HEK293 (cell line): ENCODE measurements at regions not wholly inside any gene's neighbourhood (a gene's known extent, or its start where the extent isn't known, plus 50 kb on each side); places are given as distances from the start of the nearest gene placed in this dataset.

Experiments
- CTCF ChIA-PET: fragments of 350-600 bp; formaldehyde crosslinking; extraction: SDS; loops from one replicate; lab custom pipeline; 2021; ENCODE audit warnings: antibody characterized with exemption; lab: Yijun Ruan, JAX
- POLR2A ChIA-PET: fragments of 300-600 bp; formaldehyde crosslinking; extraction: SDS; loops from one replicate; lab custom pipeline; 2020; ENCODE audit warnings: antibody characterized with exemption, inconsistent platforms; lab: Yijun Ruan, JAX
- H3K27ac ChIP-seq: fragments of 200-500 bp; sonication (Bioruptor generic); 2 replicates; pipeline ENCODE4 v1.5.1; 2014; ENCODE audit warnings: low read depth, low read length, control low read depth, inconsistent platforms; ENCODE audit errors: extremely low read depth
- H3K36me3 ChIP-seq, 2 experiments: fragments of 200-500 bp in 1 of 2; sonication (Bioruptor generic) in 1 of 2; 1 replicate in 1 of 2; 2 replicates in 1 of 2; pipeline ENCODE4 v1.5.1; 2014 to 2017; ENCODE audit warnings: inconsistent platforms in 2 of 2, low read length in 2 of 2; ENCODE audit not compliant: control insufficient read depth in 2 of 2, insufficient read depth in 1 of 2
- H3K4me1 ChIP-seq: fragments of 200-500 bp; sonication (Bioruptor generic); 2 replicates; pipeline ENCODE4 v1.5.1; 2014; ENCODE audit warnings: mild to moderate bottlenecking, low read length, inconsistent platforms; ENCODE audit not compliant: control insufficient read depth, insufficient read depth
- H3K4me3 ChIP-seq: 2 replicates; pipeline ENCODE4 v1.5.1; 2011; ENCODE audit warnings: low read depth, mild to moderate bottlenecking, control low read depth, low read length, moderate library complexity
- H3K9me3 ChIP-seq: fragments of 200-500 bp; sonication (Bioruptor generic); 2 replicates; pipeline ENCODE4 v1.5.1; 2014; ENCODE audit warnings: low read depth, low read length, inconsistent platforms; ENCODE audit not compliant: control insufficient read depth, insufficient read depth
- OVOL3 ChIP-seq: fragments of 450-650 bp; formaldehyde crosslinking; IDR thresholded peaks from 2 replicates; pipeline ENCODE4 v1.5.1; 2016; ENCODE audit warnings: missing biosample characterization, missing genetic modification characterization
- REPIN1 ChIP-seq: fragments of 450-650 bp; formaldehyde crosslinking; IDR thresholded peaks from 2 replicates; pipeline ENCODE4 v1.5.1; 2017; ENCODE audit warnings: missing biosample characterization, missing genetic modification characterization, low read depth
- ZBTB26 ChIP-seq: fragments of 450-650 bp; formaldehyde crosslinking; optimal IDR thresholded peaks from 2 replicates; pipeline ENCODE3; 2016; ENCODE audit warnings: missing biosample characterization, mild to moderate bottlenecking, missing genetic modification characterization
- ZBTB6 ChIP-seq: fragments of 450-650 bp; formaldehyde crosslinking; IDR thresholded peaks from 2 replicates; pipeline ENCODE4 v1.5.1; 2017; ENCODE audit warnings: missing biosample characterization, missing genetic modification characterization
- ZIC2 ChIP-seq: fragments of 450-650 bp; formaldehyde crosslinking; IDR thresholded peaks from 2 replicates; pipeline ENCODE4 v1.5.1; 2016; ENCODE audit warnings: missing biosample characterization, missing genetic modification characterization
- ZNF10 ChIP-seq: fragments of 450-650 bp; formaldehyde crosslinking; IDR thresholded peaks from 2 replicates; pipeline ENCODE4 v1.5.1; 2017; ENCODE audit warnings: missing biosample characterization, missing genetic modification characterization
- ZNF114 ChIP-seq: fragments of 450-650 bp; formaldehyde crosslinking; IDR thresholded peaks from 2 replicates; pipeline ENCODE4 v1.5.0; 2017; ENCODE audit warnings: missing biosample characterization, missing genetic modification characterization
- ZNF146 ChIP-seq: fragments of 450-650 bp; formaldehyde crosslinking; IDR thresholded peaks from 2 replicates; pipeline ENCODE4 v1.5.1; 2016; ENCODE audit warnings: missing biosample characterization, missing genetic modification characterization
- ZNF155 ChIP-seq: fragments of 450-650 bp; formaldehyde crosslinking; IDR thresholded peaks from 2 replicates; pipeline ENCODE4 v1.5.1; 2016; ENCODE audit warnings: missing biosample characterization, missing genetic modification characterization
- ZNF184 ChIP-seq: fragments of 450-650 bp; IDR thresholded peaks from 2 replicates; pipeline ENCODE4 v1.5.1; 2018; ENCODE audit warnings: missing biosample characterization, mild to moderate bottlenecking, missing genetic modification characterization
- ZNF280D ChIP-seq: fragments of 450-650 bp; formaldehyde crosslinking; IDR thresholded peaks from 2 replicates; pipeline ENCODE4 v1.5.1; 2016; ENCODE audit warnings: missing biosample characterization, missing genetic modification characterization
- ZNF366 ChIP-seq: fragments of 450-650 bp; formaldehyde crosslinking; conservative IDR thresholded peaks from 2 replicates; pipeline ENCODE4 v1.5.1; 2016; ENCODE audit warnings: missing biosample characterization, missing genetic modification characterization
- ZNF394 ChIP-seq: fragments of 450-650 bp; formaldehyde crosslinking; IDR thresholded peaks from 2 replicates; pipeline ENCODE4 v1.5.1; 2016; ENCODE audit warnings: missing biosample characterization, missing genetic modification characterization, mild to moderate bottlenecking, moderate library complexity, borderline replicate concordance
- ZNF48 ChIP-seq: fragments of 450-650 bp; formaldehyde crosslinking; IDR thresholded peaks from 2 replicates; pipeline ENCODE4 v1.5.1; 2016; ENCODE audit warnings: missing biosample characterization, missing genetic modification characterization
- ZNF549 ChIP-seq: fragments of 450-650 bp; IDR thresholded peaks from 2 replicates; pipeline ENCODE4 v1.5.1; 2018; ENCODE audit warnings: missing biosample characterization, missing genetic modification characterization, mild to moderate bottlenecking, inconsistent platforms, moderate library complexity
- ZNF561 ChIP-seq: fragments of 450-650 bp; IDR thresholded peaks from 2 replicates; pipeline ENCODE4 v1.5.1; 2018; ENCODE audit warnings: missing biosample characterization, missing genetic modification characterization, borderline replicate concordance
- ZNF571 ChIP-seq: fragments of 450-650 bp; formaldehyde crosslinking; IDR thresholded peaks from 2 replicates; pipeline ENCODE4 v1.5.0; 2017; ENCODE audit warnings: missing biosample characterization, missing genetic modification characterization
- ZNF677 ChIP-seq: fragments of 450-650 bp; IDR thresholded peaks from 2 replicates; pipeline ENCODE4 v1.5.0; 2018; ENCODE audit warnings: missing biosample characterization, mild to moderate bottlenecking, missing genetic modification characterization, moderate library complexity
- ZNF704 ChIP-seq: fragments of 450-650 bp; formaldehyde crosslinking; IDR thresholded peaks from 2 replicates; pipeline ENCODE4 v1.5.1; 2016; ENCODE audit warnings: missing biosample characterization, missing genetic modification characterization
- ZNF830 ChIP-seq: fragments of 450-650 bp; IDR thresholded peaks from 2 replicates; pipeline ENCODE4 v1.5.0; 2018; ENCODE audit warnings: missing biosample characterization, missing genetic modification characterization, low read depth, mild to moderate bottlenecking, moderate library complexity
- ZNF837 ChIP-seq: fragments of 450-650 bp; formaldehyde crosslinking; IDR thresholded peaks from 2 replicates; pipeline ENCODE4 v1.5.1; 2016; ENCODE audit warnings: missing biosample characterization, missing genetic modification characterization
- ZSCAN23 ChIP-seq: fragments of 450-650 bp; formaldehyde crosslinking; IDR thresholded peaks from 2 replicates; pipeline ENCODE4 v1.5.1; 2016; ENCODE audit warnings: missing biosample characterization, missing genetic modification characterization
- TF ChIP-seq, protein P1 (sequence below): fragments of 450-650 bp; formaldehyde crosslinking; IDR thresholded peaks from 2 replicates; pipeline ENCODE4 v1.5.1; 2016; ENCODE audit warnings: missing biosample characterization, missing genetic modification characterization
- TF ChIP-seq, protein P2 (sequence below): fragments of 450-650 bp; formaldehyde crosslinking; IDR thresholded peaks from 2 replicates; pipeline ENCODE4 v1.5.1; 2016; ENCODE audit warnings: missing biosample characterization, missing genetic modification characterization

DNA sequence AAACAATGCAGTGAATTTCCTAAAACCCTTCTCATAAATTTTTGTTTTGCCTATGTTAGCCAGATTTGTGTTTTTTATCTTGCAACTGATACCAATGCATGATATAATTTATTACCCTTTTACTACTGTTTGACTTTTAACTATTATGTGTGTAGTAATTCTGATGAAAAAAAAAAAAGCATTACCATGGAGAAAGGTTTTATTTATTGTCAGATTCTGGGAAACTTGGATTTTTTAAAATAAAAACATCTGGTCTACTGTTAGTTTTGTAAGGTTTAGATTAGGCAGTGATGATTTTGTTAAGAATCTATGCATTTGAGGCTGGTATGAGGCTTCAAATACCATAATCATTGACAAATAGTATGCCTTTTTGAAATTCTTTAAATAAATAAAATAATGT, 470.4 kb upstream of the ROBO1 start:
- Histone ChIP-seq H3K36me3 (no peaks in the 10 kb centered on the region), H3K4me3 (no peak overlapping the region), H3K9me3 (no peaks in the 10 kb centered on the region)
- POLR2A ChIA-PET, result no interaction called here
- CTCF ChIA-PET, result no interaction called here
- TF ChIP-seq ZNF366 (tag by site-specific recombination) (no peak), ZNF280D (no peak), ZNF394 (tag by site-specific recombination) (no peak), ZNF571 (tag by site-specific recombination) (no peak), REPIN1 (tag by site-specific recombination) (no peak), ZNF184 (tag by site-specific recombination) (no peak), OVOL3 (no peak), ZNF114 (tag by site-specific recombination) (no peak), ZNF48 (no peak)
- TF ChIP-seq, protein P1, sequence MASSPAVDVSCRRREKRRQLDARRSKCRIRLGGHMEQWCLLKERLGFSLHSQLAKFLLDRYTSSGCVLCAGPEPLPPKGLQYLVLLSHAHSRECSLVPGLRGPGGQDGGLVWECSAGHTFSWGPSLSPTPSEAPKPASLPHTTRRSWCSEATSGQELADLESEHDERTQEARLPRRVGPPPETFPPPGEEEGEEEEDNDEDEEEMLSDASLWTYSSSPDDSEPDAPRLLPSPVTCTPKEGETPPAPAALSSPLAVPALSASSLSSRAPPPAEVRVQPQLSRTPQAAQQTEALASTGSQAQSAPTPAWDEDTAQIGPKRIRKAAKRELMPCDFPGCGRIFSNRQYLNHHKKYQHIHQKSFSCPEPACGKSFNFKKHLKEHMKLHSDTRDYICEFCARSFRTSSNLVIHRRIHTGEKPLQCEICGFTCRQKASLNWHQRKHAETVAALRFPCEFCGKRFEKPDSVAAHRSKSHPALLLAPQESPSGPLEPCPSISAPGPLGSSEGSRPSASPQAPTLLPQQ (tag by site-specific recombination), result no peak
- TF ChIP-seq, all 188 proteins: peak for 0
- Histone ChIP-seq H3K27ac (no peak overlapping the region), H3K4me1 (no peaks in the 10 kb centered on the region)

- no peaks in the 10 kb centered on the region for H3K4me1 ChIP-seq
- POLR2A ChIA-PET, result no interaction called here
- no peaks in the 10 kb centered on the region for H3K9me3 ChIP-seq
- CTCF ChIA-PET, result no interaction called here
- H3K27ac ChIP-seq, result no peak overlapping the region
- H3K4me3 ChIP-seq, result no peak overlapping the region
- TF ChIP-seq ZNF704 (tag by site-specific recombination) (no peak), ZNF155 (tag by site-specific recombination) (no peak), ZNF549 (tag by site-specific recombination) (no peak), ZNF837 (tag by site-specific recombination) (no peak), ZBTB26 (tag by site-specific recombination) (no peak)
- H3K36me3 ChIP-seq, result no peaks in the 10 kb centered on the region
These were observed 466.9 kb upstream of the ROBO1 start for GRCh38 chr3:80234706-80235105.

DNA sequence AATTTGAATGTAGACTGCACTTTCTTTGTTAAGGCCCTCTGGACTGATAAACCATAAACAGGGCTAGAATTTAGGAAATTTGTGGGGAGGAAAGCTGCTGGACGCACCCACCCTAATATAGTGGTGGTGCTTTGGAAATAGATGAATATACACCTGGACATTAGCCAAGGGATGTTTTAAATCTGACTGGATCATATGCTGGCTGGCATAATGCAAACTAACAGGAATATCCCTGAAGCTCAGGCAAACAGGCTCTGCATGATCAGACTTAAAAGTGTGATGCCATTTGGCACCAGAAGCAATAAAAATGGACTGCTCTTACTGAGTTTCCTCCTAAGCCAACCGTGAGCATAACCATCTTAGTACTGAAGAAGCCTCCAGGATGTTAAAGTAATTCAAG, 465.8 kb upstream of the ROBO1 start:
- Histone ChIP-seq H3K27ac (no peak overlapping the region), H3K4me3 (no peak overlapping the region), H3K9me3 (no peaks in the 10 kb centered on the region), H3K4me1 (no peaks in the 10 kb centered on the region), H3K36me3 (no peaks in the 10 kb centered on the region)
- ChIA-PET POLR2A (no interaction called here), CTCF (no interaction called here)
- TF ChIP-seq ZIC2, result no peak
- TF ChIP-seq ZNF146 (tag by site-specific recombination), result no peak
- TF ChIP-seq ZNF561 (tag by site-specific recombination), result no peak
- TF ChIP-seq ZBTB6 (tag by site-specific recombination), result no peak
- no peak for TF ChIP-seq ZNF10 (tag by site-specific recombination)
- TF ChIP-seq ZNF830 (tag by site-specific recombination), result no peak
- no peak for TF ChIP-seq ZSCAN23 (tag by site-specific recombination)
- TF ChIP-seq ZNF677 (tag by site-specific recombination), result no peak
- TF ChIP-seq, protein P2, sequence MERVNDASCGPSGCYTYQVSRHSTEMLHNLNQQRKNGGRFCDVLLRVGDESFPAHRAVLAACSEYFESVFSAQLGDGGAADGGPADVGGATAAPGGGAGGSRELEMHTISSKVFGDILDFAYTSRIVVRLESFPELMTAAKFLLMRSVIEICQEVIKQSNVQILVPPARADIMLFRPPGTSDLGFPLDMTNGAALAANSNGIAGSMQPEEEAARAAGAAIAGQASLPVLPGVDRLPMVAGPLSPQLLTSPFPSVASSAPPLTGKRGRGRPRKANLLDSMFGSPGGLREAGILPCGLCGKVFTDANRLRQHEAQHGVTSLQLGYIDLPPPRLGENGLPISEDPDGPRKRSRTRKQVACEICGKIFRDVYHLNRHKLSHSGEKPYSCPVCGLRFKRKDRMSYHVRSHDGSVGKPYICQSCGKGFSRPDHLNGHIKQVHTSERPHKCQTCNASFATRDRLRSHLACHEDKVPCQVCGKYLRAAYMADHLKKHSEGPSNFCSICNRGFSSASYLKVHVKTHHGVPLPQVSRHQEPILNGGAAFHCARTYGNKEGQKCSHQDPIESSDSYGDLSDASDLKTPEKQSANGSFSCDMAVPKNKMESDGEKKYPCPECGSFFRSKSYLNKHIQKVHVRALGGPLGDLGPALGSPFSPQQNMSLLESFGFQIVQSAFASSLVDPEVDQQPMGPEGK (tag by site-specific recombination), result no peak
